ENCODE measurements at regions not wholly inside any gene's neighbourhood (a gene's known extent, or its start where the extent isn't known, plus 50 kb on each side); places are given as distances from the start of the nearest gene placed in this dataset.

GRCh38 chr16:51211148-51211547 lies 60.1 kb upstream of the SALL1 start:
- DNase-seq, result no peak

- DNase-seq, result no peak
These were observed 59.0 kb upstream of the SALL1 start for GRCh38 chr16:51210087-51210486.

GRCh38 chr16:51201604-51202003 lies 50.5 kb upstream of the SALL1 start:
- DNase-seq, result no peak
